ENCODE measurements at regions not wholly inside any gene's neighbourhood (a gene's known extent, or its start where the extent isn't known, plus 50 kb on each side); places are given as distances from the start of the nearest gene placed in this dataset.

GRCh38 chr2:240245184-240245583 lies 104.7 kb upstream of the OTOS start:
- intact Hi-C loops (cut with DNase I), result no loop called here
- Histone ChIP-seq H3K27me3 (ENCODE audit: control insufficient read depth, insufficient read depth) (no peaks in the 10 kb centered on the region), H3K4me3 (ENCODE audit: low read length) (no peak overlapping the region), H3K9me3 (ENCODE audit: control insufficient read depth, low read length) (no peaks in the 10 kb centered on the region), H3K27ac (ENCODE audit: low read length) (no peak overlapping the region), H3K4me1 (ENCODE audit: control insufficient read depth, insufficient read depth, low read length) (peaks cover 3% of the 10 kb centered on the region)
- peak in 1 of 3 donors; percentile 10 for DNase-seq
- ATAC-seq, result no peak
- WGBS, result 85% methylated on average over 4 of the region's 4 CpGs

GRCh38 chr2:240245706-240246105 lies 105.2 kb upstream of the OTOS start:
- Histone ChIP-seq H3K9me3 (ENCODE audit: control insufficient read depth, low read length) (no peaks in the 10 kb centered on the region), H3K27ac (ENCODE audit: low read length) (no peak overlapping the region), H3K4me3 (ENCODE audit: low read length) (no peak overlapping the region), H3K27me3 (ENCODE audit: control insufficient read depth, insufficient read depth) (no peaks in the 10 kb centered on the region), H3K4me1 (ENCODE audit: control insufficient read depth, insufficient read depth, low read length) (peaks cover 8% of the 10 kb centered on the region)
- peak; percentile 62 to 79 (median 66) for DNase-seq
- WGBS, result 72% methylated on average over 23 of the region's 23 CpGs
- ATAC-seq, result peak; percentile 10 to 38
- intact Hi-C loops (cut with DNase I), result no loop called here

DNA sequence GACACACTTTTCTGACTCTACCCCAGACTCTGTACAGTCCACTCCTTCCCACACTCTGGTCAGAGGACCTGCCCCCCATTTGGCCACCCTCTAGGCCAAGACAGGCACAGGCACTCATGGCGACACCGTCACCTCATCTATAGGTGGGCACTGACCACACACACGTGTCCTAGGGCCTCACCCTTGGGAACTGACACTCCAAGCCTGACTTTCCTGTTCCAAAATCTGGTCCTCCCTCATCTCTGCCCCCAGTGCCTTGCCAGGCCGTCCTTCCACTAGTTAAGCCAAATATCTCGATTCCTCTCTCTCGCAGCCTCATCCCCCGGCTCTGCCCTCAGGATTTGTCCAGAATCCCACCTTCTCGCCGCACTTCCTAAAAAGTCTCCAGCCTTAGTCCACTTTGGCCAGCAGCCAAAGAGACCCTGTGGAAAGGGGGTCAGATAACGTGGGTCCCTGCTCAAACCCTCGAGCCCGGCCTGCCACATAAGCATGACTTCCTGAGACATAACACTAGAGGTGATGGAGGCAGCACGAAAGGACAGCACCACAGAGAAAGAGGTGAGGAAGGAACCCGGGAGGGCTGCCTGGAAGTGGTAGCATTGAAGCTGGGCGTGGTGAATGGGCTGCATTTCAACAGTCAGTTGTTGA lies 105.8 kb upstream of the OTOS start:
- intact Hi-C loops (cut with DNase I), result no loop called here
- no peaks in the 10 kb centered on the region for H3K27me3 ChIP-seq (ENCODE audit: control insufficient read depth, insufficient read depth)
- H3K4me1 ChIP-seq (ENCODE audit: control insufficient read depth, insufficient read depth, low read length), result peaks cover 11% of the 10 kb centered on the region
- DNase-seq (peak in 1 of 3 donors; percentile 48), ATAC-seq (no peak)
- 88% methylated on average over 15 of the region's 15 CpGs for WGBS
- no peak overlapping the region for H3K27ac ChIP-seq (ENCODE audit: low read length)
- no peaks in the 10 kb centered on the region for H3K9me3 ChIP-seq (ENCODE audit: control insufficient read depth, low read length)
- H3K4me3 ChIP-seq (ENCODE audit: low read length), result no peak overlapping the region

DNA sequence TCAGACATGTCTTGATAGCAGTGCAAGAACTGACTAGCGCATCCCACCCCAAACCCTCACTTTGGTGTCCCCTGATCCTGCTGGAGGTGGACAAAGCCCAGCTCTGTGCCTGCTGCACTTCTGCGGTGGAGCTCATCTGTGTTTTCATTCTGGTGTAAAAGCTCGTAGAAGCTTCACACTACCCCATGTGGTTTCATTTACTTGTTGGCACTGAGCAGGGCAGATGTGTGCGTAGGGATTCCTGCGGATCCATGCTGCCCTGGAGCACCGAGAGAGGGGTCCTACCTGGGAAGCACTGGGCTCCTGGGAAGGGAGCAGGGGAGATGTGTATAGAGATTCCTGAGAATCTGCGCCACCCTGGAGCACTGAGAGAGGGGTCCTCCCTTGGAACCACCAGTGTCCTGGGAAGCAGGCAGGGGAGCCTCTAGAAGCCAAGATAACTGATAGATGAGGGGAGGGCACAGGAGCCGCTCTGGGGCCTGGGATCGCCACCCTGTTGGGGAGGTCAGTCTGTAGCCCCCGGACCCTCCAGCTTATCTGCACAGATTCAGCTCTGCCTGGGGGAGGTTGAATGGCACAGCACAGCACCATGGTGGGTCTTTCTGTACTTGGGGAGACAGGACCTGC lies 106.9 kb upstream of the OTOS start:
- Histone ChIP-seq H3K4me1 (ENCODE audit: control insufficient read depth, insufficient read depth, low read length) (peaks cover 11% of the 10 kb centered on the region), H3K27ac (ENCODE audit: low read length) (no peak overlapping the region), H3K27me3 (ENCODE audit: control insufficient read depth, insufficient read depth) (no peaks in the 10 kb centered on the region), H3K9me3 (ENCODE audit: control insufficient read depth, low read length) (no peaks in the 10 kb centered on the region), H3K4me3 (ENCODE audit: low read length) (no peak overlapping the region)
- DNase-seq, result no peak
- no peak for ATAC-seq
- intact Hi-C loops (cut with DNase I), result no loop called here
- WGBS, result 89% methylated on average over 10 of the region's 10 CpGs

GRCh38 chr2:240247868-240248720 lies 107.6 kb upstream of the OTOS start:
- DNase-seq (peak in 2 of 3 donors; percentile 57 to 63), ATAC-seq (no peak)
- Histone ChIP-seq H3K9me3 (ENCODE audit: control insufficient read depth, low read length) (no peaks in the 10 kb centered on the region), H3K27me3 (ENCODE audit: control insufficient read depth, insufficient read depth) (no peaks in the 10 kb centered on the region), H3K4me1 (ENCODE audit: control insufficient read depth, insufficient read depth, low read length) (peaks cover 11% of the 10 kb centered on the region), H3K27ac (ENCODE audit: low read length) (no peak overlapping the region), H3K4me3 (ENCODE audit: low read length) (no peak overlapping the region)
- intact Hi-C loops (cut with DNase I), result no loop called here
- WGBS, result 53% methylated on average over 17 of the region's 17 CpGs

- DNase-seq (peak in 2 of 3 donors; percentile 52 to 56), ATAC-seq (no peak)
- 86% methylated on average over 14 of the region's 14 CpGs for WGBS
- no peak overlapping the region for H3K4me3 ChIP-seq (ENCODE audit: low read length)
- H3K4me1 ChIP-seq (ENCODE audit: control insufficient read depth, insufficient read depth, low read length), result peaks cover 11% of the 10 kb centered on the region
- no peak overlapping the region for H3K27ac ChIP-seq (ENCODE audit: low read length)
- no peaks in the 10 kb centered on the region for H3K27me3 ChIP-seq (ENCODE audit: control insufficient read depth, insufficient read depth)
- intact Hi-C loops (cut with DNase I), result no loop called here
- H3K9me3 ChIP-seq (ENCODE audit: control insufficient read depth, low read length), result no peaks in the 10 kb centered on the region
Observed at GRCh38 chr2:240248721-240249422, 108.4 kb upstream of the OTOS start.

DNA sequence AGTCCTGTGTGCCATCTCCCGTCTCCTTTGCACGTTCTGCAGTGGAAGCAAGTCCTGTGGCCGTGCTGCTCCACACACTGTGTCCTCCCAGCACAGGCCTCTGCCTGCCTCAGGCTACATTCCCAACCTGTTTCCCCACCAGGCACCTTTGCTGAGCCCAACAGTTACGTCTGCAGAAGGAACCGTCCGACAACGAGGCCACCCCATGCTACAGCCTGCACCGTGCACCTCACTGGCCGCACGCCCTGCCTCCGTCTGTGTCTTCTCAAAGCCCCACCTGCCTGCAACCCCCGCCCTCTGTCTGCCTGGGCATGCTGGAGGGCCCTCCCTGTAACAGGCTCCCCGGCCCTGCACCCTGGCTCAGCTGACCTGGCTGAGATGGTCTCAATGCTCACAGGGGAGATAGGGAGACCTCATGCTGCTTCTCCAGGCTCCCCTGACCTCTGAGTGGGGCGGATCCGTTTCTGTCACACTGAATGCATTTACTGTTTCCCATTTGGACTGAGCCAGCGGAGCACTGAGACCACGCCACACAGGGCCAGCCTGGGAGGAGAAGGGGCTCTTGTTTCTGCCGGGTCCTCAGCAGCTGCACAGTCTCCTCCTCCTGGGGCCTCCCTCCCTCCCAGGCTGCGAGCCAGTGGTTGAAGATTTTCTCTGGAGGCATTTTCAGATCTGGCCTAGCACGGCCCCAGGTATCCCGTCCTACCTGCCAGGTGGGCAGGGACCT lies 109.1 kb upstream of the OTOS start:
- 78% methylated on average over 21 of the region's 21 CpGs for WGBS
- Histone ChIP-seq H3K9me3 (ENCODE audit: control insufficient read depth, low read length) (no peaks in the 10 kb centered on the region), H3K4me1 (ENCODE audit: control insufficient read depth, insufficient read depth, low read length) (peaks cover 11% of the 10 kb centered on the region), H3K27ac (ENCODE audit: low read length) (no peak overlapping the region), H3K4me3 (ENCODE audit: low read length) (no peak overlapping the region), H3K27me3 (ENCODE audit: control insufficient read depth, insufficient read depth) (no peaks in the 10 kb centered on the region)
- DNase-seq (peak in 2 of 3 donors; percentile 56 to 66), ATAC-seq (no peak)
- intact Hi-C loops (cut with DNase I), result no loop called here

DNA sequence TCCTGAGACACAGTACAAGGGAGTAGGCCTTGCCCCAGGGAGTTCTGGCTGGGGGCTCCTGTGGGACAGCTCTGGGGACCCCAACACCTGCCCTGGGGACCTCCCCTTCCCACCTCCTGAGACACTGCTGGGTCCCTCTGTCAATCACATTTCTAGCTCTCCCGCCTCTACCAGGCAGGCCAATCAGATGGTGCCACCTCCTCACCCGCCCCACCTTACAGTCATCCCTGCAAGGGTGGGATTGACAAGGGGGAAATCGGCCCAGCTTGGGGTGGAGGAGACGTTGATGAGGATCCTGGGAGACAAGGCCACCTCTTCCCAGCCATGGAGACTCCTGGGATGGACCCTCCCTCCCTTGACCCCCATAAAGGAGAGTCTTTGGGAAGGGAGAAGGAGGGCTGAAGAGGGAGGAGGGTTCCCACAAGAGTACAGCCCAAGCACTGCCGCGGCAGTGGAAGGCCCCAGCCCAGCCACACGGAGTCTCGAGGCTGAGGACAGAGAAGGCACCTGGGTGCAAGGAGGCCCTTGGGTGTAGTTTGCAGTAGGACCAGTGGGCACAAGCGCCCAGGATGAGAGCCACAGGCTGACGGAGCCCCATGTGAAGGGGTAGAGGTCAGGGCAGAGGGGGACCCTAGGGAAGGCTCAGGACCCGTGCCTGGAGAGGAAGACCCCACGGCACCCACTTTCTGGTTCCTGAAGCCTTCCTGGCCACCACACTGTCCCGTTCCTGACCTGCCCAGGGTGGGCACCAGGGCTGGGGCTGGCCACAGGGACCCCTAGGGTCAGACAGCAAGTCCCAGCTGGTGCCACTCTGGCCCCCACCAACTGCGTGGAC lies 109.9 kb upstream of the OTOS start:
- Histone ChIP-seq H3K27me3 (ENCODE audit: control insufficient read depth, insufficient read depth) (no peaks in the 10 kb centered on the region), H3K27ac (ENCODE audit: low read length) (peak overlapping the region; percentile 68), H3K4me3 (ENCODE audit: low read length) (no peak overlapping the region), H3K9me3 (ENCODE audit: control insufficient read depth, low read length) (no peaks in the 10 kb centered on the region), H3K4me1 (ENCODE audit: control insufficient read depth, insufficient read depth, low read length) (peaks cover 11% of the 10 kb centered on the region)
- 86% methylated on average over 14 of the region's 14 CpGs for WGBS
- DNase-seq (peak in 1 of 3 donors; percentile 45), ATAC-seq (no peak)
- intact Hi-C loops (cut with DNase I), result no loop called here

DNA sequence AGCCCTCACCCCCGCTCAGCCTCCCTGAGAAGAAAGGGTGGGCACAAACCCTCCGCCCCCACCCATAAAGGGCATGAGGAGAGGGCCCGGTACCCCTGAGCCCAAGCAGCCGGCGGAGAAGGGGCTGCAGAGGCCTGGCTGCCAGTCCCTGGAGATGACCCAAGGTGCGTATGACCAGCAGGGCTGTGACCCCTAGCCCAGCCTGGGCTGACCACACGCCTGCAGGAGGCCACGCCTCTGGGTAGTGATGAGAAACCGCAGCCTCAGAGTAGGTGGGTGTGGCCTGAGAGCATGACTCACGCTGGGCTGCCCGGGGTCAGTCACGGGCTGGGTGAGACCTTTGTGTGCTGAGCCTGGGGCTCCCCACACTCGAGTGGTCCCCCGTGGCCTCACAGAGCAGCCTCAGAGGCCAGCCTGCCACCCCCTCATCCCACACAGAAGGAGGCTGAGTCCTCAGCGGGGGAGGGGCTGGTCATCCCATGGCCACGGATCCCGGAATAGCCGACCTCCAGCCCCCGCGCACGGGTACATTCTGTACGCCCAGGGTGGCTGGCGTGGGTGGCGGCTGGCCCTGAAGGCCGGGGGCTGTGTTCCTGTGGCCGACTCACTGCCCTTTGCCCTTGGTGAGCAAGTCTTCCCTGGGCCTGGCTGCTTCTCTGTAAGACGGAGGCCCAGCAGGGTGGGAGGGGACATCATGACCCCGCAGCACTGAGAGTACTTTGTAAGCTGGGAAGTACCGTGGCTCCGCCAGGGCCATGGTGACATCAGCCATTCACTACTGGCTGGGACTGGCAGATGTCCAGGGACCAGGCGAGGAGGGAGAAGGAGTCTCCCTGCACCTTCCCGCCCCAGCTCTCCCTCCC lies 110.8 kb upstream of the OTOS start:
- peaks cover 11% of the 10 kb centered on the region for H3K4me1 ChIP-seq (ENCODE audit: control insufficient read depth, insufficient read depth, low read length)
- intact Hi-C loops (cut with DNase I), result no loop called here
- ATAC-seq, result peak; percentile 91 to 94

More for the DNA sequence above, 110.8 kb upstream of the OTOS start:
- H3K9me3 ChIP-seq (ENCODE audit: control insufficient read depth, low read length), result no peaks in the 10 kb centered on the region
- 23% methylated on average over 32 of the region's 32 CpGs for WGBS
- peak; percentile 95 to 97 (median 97) for DNase-seq
- no peaks in the 10 kb centered on the region for H3K27me3 ChIP-seq (ENCODE audit: control insufficient read depth, insufficient read depth)
- H3K4me3 ChIP-seq (ENCODE audit: low read length), result no peak overlapping the region
- peak overlapping the region; percentile 68 for H3K27ac ChIP-seq (ENCODE audit: low read length)

All from right cardiac atrium (tissue), 5 donors.